Left ventricle myocardium superior (tissue), 1 donor: ENCODE measurements at regions not wholly inside any gene's neighbourhood (a gene's known extent, or its start where the extent isn't known, plus 50 kb on each side); places are given as distances from the start of the nearest gene placed in this dataset.

Source experiments
- ATAC-seq: fragments of 200-7000 bp; cut with Tn5 transposase; one replicate; pipeline ENCODE4 v1.9.1; 2020; ENCODE audit warnings: mild to moderate bottlenecking, moderate library complexity
- DNase-seq: peaks from one replicate; pipeline ENCODE4 v3.0.0-alpha.2; 2020
- intact Hi-C: fragments of 100-400 bp; cut with micrococcal nuclease; formaldehyde crosslinking; loops from one replicate; pipeline ENCODE4 v1.11.0; 2022
- donor health status: DM: no; HTN: yes; CAD: no; lungs with severe emphysema.

DNA sequence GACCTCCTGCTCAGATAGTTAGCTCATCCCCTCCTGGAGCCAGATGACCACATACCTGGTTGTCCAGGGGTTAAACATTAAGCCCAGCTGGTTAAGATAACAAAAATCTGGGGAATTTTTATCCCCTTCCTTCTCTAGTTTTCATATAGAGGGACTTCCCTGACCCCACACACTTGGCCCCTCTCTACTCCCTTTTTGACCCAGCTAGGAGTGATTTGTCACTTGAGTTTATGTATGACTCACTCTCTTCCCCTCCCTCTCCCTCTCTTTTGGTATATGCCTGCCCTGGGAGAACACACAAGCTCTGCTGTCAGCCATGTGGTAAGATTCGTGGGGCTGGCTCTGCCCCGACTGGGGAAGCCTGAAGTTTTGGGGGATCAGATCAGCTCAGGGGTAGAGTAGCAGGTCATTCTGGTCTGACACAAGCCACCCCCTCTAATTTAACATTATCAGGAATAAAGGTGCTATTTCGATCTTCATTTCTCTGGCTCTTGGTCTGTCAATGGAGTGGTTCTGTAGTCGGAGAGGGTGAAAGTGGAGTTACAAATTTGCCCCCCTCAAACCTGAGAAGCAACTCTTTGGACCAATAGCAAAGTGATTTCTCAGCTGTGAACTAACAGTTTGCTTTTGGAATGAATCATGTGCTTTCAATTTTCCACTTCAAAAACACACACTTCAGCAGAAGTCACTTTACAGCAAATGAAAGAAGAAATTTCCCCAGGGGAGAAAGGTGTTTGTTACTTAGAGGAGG, 415.3 kb upstream of the CADM1 start:
- DNase-seq (no peak), ATAC-seq (peak; percentile 73)
- intact Hi-C loops, result no loop called here

DNA sequence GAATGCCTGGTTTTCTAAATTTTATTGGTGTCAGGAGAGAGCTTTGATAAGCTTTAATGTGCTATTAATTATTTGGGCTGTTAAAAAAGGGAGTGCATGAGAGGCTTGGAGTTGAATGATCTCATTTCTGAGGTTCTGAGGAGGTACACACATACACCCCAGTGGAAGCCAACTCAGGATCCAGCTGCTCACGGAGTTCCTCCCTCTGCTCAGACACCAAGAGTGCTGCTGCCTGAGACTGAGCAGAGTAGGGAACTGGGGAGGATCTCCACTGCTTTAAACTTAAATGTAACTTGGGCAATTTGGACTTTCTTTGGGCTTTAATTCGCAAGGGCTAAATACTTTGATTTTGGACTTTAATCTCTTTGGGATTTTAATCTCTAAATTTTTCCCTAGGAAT, 414.4 kb upstream of the CADM1 start:
- ATAC-seq (peak; percentile 64), DNase-seq (no peak)
- intact Hi-C loops, result no loop called here

DNA sequence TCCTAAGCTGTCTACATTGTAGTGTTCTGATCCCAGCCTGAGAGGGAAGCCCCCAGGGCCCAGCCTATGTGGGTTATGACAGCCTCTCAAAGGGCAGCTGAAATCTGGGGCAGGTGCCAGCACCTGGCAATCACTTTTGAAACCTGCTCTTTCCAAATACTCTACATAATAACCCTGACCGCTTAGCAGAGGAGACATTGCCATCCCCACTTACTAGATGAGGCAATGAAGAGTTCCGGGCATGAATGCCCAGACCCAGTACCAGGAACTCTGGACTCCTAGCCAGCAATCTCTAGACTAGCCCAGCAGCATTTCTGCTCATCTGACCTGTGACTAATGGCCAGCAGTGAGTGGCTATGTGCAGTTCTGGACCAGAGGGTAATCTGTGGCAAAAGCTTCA, 412.4 kb upstream of the CADM1 start:
- ATAC-seq (no peak), DNase-seq (no peak)
- intact Hi-C loops, result no loop called here

DNA sequence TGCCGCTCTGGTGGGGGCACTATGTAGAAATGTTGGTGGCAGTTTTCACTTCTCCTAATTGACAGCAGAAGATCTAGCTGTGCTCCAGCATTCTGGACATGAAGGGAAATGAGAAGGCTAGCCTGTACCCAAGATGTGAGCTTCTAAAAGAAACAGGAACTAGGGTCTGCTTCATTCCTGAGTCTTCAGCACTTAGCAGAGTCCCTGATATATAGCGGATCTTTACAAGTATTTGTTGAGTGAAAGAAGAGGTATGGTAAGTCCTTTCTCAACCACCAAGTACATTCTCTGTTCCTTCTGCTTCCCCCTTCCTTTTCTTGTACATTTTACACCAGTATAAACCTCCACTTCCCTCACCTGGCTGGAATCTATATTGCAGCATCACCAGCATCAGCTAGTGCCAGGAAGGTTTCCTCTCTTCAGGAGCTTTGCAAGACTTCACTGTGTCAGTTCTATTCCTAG, 408.3 kb upstream of the CADM1 start:
- intact Hi-C loops, result no loop called here
- ATAC-seq (peak; percentile 24), DNase-seq (no peak)

DNA sequence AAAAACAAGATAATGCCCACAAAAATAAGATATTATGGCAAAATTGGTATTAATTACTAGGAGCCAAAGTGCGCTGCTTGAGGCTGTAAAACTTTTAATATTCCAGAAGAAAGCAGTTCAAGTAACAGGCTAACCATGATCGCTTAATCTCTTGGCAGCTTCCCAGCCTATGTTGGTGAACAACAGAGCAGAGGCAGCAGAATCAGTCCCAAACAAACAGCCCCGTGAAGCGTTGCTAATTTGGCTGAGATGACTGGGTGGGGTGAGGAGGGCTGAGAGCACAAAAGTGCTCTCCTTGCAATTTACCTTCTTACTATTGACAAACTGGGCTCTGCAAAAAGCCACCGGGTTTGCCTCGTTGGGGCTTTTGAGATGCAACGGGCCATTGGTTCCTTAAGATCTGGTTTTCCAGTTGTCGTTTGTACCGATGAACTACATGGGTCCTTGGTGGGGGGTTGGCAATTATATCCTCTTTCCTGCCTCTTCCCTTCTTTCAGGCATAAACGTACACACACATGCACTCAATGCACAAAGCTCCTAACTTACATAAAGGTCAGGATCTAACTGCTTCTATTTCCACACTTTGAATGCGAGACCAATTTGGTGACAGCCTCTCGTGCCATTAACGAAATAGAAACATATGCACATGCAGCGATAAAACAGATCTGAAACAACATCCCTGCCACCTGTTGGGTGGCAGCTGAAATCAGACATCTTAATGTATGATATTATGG, 407.6 kb upstream of the CADM1 start:
- DNase-seq (no peak), ATAC-seq (no peak)

DNA sequence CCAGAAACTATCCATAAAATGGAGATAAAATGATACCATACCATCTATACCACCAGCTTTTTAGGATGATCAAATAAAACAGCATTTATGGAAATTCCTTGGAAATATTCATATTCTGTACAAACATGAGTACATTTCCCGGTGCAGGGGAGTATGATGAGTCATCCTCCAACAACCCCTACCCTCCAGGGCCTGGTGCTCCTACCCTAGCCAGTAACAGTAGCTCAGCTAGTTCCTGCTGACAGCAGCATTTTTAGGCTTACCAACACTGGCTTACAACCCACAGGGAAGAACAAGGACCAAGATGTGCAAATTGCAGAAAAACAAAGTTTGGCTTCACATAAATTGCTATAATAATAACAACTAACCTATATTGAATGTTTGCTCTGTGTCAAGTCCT, 406.2 kb upstream of the CADM1 start:
- intact Hi-C loops, result no loop called here
- DNase-seq (no peak), ATAC-seq (no peak)

More for the DNA sequence above, 407.6 kb upstream of the CADM1 start:
- intact Hi-C loops, result no loop called here

DNA sequence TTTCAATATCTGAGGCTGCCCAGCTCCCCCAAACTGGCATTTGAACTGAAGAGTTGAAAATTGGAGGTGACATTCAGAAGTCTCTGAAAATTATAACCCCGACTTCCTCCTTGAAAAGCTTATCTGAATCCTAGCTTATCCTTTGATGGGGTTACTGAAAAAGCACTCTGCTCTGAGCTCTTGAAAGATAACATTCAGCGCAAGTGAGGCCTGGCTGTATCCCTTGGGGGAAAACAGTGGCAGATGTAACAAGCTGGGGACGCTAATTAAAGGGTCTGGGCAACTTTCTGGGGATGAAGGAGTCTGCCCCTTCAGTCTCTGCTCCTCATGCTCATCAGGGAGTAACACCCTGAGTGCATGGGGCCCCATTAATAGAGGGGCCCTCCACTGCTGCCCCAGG, 402.0 kb upstream of the CADM1 start:
- ATAC-seq (no peak), DNase-seq (no peak)
- intact Hi-C loops, result no loop called here

DNA sequence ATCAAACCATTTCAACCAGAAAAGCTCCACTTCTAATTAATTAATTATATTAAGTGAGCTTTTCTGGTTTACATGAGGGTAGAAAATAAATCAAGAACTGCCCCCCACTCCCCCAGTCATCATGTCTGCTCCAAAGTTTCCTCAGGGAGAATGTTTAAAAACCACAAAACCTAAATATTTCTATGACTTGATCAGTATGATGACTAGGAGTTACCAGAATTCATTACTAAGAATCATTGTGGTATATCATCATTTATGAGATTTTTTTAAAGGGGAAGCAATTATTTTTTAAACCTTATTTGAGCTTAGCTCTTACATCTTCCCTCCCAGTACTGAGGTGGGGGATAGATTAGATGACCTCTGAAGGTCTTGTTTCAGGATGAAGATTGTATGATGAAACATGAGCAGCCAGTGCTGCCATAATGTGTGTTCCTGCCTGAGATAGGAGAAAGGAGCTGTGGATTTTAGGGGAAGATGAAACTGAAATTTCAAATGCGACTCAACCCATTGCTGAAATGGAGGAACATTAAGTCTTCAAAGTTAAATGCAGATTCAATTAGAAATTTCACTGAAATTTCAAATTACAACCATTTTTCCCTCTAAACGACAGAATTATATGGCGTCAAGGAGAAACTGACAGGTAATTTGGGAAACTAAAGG, 401.3 kb upstream of the CADM1 start:
- no peak for ATAC-seq
- DNase-seq, result no peak
- intact Hi-C loops, result no loop called here

DNA sequence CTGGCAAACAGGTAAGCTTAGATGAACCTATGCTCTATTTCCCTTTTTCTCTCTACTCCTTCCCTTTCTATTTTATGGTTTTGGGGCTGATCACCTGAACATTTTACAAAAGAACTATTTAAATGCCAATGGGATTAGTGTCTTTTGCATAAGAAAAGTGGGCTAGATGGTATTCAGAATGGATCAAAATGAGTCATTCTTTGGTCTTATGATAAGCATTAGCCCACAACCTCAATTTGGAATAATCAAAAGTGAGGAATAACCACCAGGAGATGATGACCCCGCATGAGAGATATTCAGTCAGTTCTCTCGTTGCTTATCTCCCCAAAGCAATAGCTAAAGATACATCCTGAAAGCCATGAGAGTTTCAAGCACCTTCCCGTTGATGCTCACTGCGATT, 399.0 kb upstream of the CADM1 start:
- ATAC-seq (no peak), DNase-seq (no peak)
- intact Hi-C loops, result no loop called here

DNA sequence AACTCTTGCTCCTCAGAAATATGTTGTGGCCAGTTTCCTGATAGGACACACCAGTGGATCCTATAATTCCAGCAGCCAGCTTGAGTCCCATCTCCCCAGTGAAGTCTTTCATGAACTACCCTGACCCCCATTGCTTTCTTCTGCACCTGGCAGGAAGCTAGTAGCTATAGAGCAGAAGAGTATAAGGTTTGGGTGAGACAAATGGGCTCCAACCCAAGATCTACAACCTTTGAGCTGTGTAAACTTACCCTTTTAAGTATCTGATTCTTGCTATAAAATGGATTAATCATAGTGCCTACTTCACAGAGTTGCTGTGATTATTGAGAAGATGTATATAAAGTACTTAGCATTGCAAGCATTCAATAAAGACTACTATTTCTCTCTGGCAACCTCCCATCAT, 396.9 kb upstream of the CADM1 start:
- intact Hi-C loops, result no loop called here
- ATAC-seq, result no peak
- no peak for DNase-seq

DNA sequence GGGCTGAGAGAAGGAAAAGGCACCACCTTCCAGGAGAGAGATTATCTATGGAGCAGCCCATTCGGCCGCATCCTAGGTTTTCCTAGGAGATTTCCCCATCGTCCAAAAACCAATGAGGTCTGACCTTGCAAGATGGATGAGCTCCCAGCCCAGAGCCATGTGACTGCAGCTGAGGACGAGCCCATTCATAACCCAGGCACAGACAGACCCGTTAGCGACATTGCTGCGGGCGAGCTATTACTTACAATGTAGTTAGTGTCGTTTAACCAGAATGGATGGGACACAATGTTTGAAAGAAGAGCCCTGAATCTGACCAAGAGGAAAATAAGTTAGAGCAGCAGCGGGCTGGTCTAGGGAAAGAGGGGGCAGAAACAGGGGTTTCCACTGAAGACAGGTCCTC, 395.9 kb upstream of the CADM1 start:
- intact Hi-C loops, result no loop called here
- DNase-seq (no peak), ATAC-seq (no peak)

DNA sequence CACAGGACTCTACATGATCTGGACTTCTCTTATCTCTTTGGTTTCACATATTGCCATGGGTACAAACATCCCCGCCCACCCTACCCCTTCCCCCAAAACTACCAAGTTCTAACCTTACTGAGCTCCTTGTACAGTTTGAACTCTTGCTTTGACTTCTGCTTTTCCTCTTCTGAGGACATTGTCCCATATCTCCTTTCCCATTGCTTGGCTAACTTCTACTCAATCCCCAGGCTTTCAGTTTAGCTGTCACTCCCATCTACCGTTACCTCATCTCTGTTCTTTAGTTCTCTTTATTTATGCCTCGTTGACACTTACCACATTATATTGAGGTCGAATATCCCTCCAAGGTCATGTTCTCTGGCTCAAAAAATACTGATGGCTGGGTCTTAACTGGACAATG, 393.5 kb upstream of the CADM1 start:
- intact Hi-C loops, result no loop called here
- no peak for DNase-seq
- no peak for ATAC-seq

DNA sequence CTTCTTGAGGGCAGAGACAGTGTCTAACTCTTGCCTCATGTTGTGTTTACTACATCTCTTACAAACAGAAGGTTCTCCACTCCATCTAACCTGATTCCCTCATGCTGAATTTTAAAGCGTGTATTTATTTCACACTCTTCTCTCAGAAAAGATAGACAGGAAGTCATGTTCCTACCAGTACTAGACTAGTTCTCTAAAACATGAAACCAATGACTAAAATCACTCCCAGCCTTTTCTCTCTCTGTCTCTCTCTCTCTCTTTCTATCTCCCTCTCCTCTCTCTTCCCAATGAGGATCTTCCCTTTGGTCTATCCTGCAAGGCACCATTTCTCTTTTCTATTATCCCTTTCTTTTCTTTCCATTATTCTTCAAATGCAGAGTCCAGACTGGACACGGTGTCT, 391.9 kb upstream of the CADM1 start:
- intact Hi-C loops, result no loop called here
- ATAC-seq (no peak), DNase-seq (no peak)

DNA sequence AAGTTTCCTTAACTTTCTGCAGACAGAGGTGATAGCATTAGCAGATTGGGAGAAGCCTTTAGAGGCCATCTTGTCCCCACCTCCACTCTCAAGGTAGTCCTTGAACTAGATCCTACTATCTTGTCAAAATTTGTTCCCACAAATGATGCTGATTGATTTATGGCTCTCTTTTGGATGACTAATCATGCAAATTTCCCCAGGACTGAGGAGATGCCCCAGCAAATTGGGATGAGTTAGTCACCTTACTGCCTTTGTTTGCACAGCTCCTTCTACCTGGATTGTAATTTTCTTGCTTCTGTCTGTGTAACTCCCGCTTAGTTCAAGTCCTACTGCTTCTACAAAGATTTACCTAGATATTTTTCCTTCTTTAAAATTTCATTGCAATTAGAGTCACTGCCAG, 391.4 kb upstream of the CADM1 start:
- ATAC-seq, result no peak
- DNase-seq, result no peak
- intact Hi-C loops, result no loop called here

DNA sequence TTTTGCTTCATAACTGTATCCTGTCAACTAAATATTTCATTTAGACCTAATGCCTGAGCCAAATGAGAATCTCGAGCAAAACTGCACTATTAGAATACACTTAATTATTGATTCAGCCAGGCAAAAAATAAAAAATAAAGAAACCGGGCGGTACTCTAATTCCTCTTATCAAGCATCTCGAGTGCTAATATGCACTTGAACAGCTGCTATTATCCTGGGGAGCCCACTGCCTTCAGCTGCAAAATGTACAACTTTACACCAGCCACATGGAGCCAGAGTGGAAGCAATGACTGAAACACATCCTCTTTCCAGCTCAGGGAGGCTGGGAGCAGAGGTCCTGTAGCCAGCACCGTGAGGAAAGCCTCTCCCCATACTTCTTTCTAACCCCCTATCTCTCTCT, 390.0 kb upstream of the CADM1 start:
- intact Hi-C loops, result no loop called here
- ATAC-seq, result no peak

DNA sequence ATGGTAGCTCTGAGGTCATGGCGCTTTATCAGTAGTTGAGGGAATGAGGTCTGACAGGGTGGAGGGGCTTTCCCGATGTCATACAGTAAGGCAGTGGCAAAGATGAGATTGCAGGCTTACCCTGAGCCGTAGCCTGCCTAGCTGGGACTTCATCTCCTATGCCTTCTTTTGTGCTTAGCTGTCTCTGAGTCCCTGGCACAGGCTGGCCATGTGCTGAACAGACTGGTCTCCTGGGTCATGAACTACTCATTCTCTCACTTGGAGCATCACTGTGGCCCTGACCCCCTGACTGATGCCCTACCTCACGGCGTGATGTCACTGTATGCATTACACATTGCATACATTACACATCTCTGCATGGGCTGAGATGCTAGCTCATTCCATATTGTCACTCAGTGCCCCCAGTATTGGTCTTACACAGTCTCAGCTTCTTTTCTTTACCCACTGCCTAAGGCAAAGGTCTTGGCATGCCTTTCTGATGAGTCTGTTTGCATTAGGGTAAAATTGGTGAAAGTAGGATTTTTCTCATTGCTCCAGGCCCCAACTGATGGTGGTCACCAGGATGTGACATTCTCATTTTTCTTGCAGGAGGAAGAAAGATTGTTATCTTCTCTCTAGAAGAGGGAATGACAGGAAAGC, 389.4 kb upstream of the CADM1 start:
- DNase-seq (no peak), ATAC-seq (no peak)
- intact Hi-C loops, result no loop called here

More for the DNA sequence above, 390.0 kb upstream of the CADM1 start:
- no peak for DNase-seq

DNA sequence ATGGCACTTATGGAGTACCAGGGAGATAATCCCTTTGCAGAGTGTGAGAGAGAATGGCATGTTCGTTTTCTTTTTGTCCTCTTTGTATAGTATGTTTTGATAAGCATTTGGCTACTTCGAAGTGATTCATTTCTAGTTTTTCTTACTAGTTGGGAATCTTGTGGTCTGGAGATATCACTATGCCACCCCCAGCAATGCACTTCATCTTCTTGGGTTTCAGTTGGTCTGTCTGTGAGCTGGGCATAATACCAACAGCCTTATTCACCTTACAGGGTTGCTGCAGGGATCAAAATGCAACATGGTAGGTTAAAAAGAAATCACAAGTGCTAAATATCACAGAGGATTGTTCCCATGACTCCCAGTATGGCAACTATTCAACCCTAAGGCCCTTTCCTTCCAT, 387.8 kb upstream of the CADM1 start:
- intact Hi-C loops, result no loop called here
- no peak for DNase-seq
- ATAC-seq, result no peak

DNA sequence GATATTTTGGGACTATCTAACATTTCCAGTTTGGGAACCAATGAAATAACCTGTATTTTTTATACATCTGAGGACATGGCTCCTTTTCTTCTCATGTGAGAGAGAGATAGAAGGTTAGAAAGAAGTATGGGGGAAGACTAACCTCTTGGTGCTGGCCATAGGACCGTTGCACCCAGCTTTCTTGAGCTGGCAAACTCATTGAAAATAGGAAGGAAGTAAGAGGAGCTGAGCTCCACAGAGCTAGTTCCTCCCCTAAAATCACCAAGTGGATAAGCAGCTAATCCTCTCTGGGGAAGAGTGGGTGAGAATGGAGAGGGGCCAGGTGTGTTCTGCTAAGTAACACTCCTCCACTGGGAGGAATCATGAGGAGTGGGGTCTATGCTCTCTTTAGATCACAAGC, 387.4 kb upstream of the CADM1 start:
- intact Hi-C loops, result no loop called here
- ATAC-seq, result no peak
- DNase-seq, result no peak

DNA sequence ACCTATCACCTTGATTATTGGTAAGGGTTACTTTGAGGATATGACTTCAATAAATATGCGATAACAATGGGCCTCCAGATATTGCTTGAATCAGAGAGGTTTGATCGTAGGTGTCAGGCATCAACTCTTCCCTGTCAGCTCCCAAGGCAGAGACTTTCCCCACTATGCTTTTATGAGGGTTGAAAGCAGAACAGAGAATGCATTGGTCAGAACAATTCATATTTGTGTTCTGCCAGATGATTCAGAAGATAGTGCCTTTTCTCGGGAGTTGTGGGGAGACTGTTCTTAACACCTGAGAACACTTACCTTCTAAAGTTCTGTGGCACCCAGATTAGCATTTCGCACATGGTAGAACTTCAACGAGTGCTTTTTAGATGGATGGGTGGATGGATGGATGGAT, 386.3 kb upstream of the CADM1 start:
- DNase-seq (no peak), ATAC-seq (no peak)
- intact Hi-C loops, result no loop called here

DNA sequence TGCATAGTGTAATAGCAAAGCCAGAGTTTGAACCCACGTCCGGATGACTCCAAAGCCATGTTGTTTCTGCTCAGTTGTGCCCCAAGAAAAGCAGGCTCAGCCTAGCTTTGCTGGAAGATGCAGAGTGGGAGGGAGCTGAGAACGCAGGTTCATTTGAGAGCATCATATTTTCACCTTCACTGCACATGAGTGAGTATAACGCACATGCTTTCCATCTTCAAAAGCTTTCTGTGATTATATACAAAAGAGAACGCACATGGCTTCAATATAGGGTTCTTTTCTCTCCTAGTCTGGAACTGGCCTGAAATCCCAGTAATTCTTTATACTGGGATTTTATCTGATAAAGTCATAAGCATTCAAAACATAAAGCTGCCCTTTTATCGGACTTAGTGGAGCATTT, 385.5 kb upstream of the CADM1 start:
- no peak for ATAC-seq
- intact Hi-C loops, result no loop called here
- DNase-seq, result no peak
